Mesodermal cell (in vitro differentiated cells): ENCODE measurements at regions not wholly inside any gene's neighbourhood (a gene's known extent, or its start where the extent isn't known, plus 50 kb on each side); places are given as distances from the start of the nearest gene placed in this dataset.

Source experiments
- H3K27ac ChIP-seq: 2 replicates; pipeline ENCODE4 v1.7.0; 2013; ENCODE audit warnings: mild to moderate bottlenecking, low read depth, low read length, moderate library complexity; ENCODE audit not compliant: severe bottlenecking
- H3K36me3 ChIP-seq: 2 replicates; pipeline ENCODE4 v1.7.1; 2013; ENCODE audit warnings: mild to moderate bottlenecking, low read length, moderate library complexity; ENCODE audit not compliant: control insufficient read depth, insufficient read depth
- H3K4me1 ChIP-seq: one replicate; pipeline ENCODE4 v1.7.1; 2013; ENCODE audit warnings: mild to moderate bottlenecking, low read length; ENCODE audit not compliant: insufficient read depth, control insufficient read depth, poor library complexity, severe bottlenecking
- H3K4me3 ChIP-seq: 2 replicates; pipeline ENCODE4 v1.7.0; 2013; ENCODE audit warnings: low read length, control low read depth, mild to moderate bottlenecking; ENCODE audit not compliant: insufficient read depth, poor library complexity, severe bottlenecking; ENCODE audit errors: extremely low read depth
- H3K9me3 ChIP-seq: 2 replicates; pipeline ENCODE4 v1.7.1; 2013; ENCODE audit warnings: mild to moderate bottlenecking, low read length, moderate library complexity; ENCODE audit not compliant: control insufficient read depth
- WGBS, 2 experiments: methylation state at CpG; one replicate each; pipeline ENCODE4 v1.1.5; 2013; ENCODE audit warnings: missing lambda C conversion rate in 2 of 2; ENCODE audit not compliant: insufficient coverage in 2 of 2; 5-methylcytosine and 5-hydroxymethylcytosine counted together

DNA sequence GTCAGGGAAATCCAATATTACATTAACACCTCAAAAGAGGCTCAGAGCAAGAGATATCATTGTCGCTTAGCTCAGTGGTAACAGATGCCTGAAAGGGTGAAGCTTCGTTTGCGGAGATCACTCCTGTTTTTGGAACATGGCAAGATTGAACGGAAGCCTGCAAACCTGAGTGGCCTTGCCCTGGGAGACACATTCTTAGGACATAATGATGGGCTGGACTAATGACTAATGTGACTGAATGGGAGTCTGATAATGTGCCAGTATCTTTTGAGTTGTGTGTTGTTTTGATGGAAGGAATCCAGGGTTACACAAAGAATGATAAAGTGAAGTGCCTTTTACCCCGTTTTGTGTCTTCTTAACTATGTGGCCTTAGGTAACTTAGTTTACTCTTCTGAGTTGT, 109.3 kb upstream of the IFNG-AS1 start:
- Histone ChIP-seq H3K36me3 (no peaks in the 10 kb centered on the region), H3K4me1 (no peaks in the 10 kb centered on the region), H3K9me3 (no peaks in the 10 kb centered on the region), H3K4me3 (no peak overlapping the region), H3K27ac (no peak overlapping the region)
- WGBS, 2 experiments: 89 to 92% methylated on average over 4 of the region's 5 CpGs

DNA sequence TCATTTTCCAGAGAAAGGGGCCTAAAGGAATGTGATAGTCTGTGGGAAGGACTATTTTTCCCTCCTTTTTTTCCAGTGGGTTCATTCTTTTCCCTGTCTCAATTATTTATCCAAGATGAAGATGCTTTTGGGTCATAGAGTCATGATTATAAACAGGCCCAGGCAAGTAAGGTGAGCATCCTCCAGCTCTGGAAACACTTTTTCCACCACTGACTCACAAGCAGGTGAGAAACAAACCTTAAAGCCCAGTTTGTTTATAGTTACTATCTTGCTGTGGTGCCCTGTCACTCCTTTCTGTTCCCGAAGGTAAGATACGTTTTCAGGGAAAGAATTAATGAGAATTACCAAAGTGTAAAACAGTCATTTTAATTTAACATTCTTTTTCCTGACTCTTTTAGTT, 107.7 kb upstream of the IFNG-AS1 start:
- H3K4me1 ChIP-seq: no peaks in the 10 kb centered on the region
- no CpG with 5 or more reads among the region's 2 CpGs for WGBS, 2 experiments
- H3K27ac ChIP-seq: no peak overlapping the region
- H3K9me3 ChIP-seq: no peaks in the 10 kb centered on the region
- no peaks in the 10 kb centered on the region for H3K36me3 ChIP-seq
- no peak overlapping the region for H3K4me3 ChIP-seq

DNA sequence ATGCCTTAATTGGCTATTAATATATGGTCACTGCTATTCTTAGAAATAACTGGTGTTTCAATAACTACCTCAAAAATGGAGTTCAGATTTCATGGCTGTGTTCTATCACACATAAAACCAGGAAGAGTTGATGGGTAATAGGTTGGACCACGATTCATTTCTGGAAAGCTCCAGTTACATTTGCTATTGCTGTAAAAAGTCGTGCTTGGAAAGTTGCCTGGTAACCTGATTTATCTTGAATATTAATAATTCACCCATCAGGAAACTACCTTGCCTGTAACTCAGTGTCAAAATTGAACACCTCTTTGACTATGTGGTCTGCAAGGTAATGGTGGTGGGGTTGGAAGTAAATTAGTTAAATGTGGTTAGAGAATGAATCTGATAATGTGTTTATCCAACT, 104.7 kb upstream of the IFNG-AS1 start:
- H3K4me3 ChIP-seq: no peak overlapping the region
- H3K9me3 ChIP-seq: no peaks in the 10 kb centered on the region
- no peaks in the 10 kb centered on the region for H3K36me3 ChIP-seq
- H3K4me1 ChIP-seq: no peaks in the 10 kb centered on the region
- no CpG with 5 or more reads among the region's 2 CpGs for WGBS, 2 experiments
- no peak overlapping the region for H3K27ac ChIP-seq

DNA sequence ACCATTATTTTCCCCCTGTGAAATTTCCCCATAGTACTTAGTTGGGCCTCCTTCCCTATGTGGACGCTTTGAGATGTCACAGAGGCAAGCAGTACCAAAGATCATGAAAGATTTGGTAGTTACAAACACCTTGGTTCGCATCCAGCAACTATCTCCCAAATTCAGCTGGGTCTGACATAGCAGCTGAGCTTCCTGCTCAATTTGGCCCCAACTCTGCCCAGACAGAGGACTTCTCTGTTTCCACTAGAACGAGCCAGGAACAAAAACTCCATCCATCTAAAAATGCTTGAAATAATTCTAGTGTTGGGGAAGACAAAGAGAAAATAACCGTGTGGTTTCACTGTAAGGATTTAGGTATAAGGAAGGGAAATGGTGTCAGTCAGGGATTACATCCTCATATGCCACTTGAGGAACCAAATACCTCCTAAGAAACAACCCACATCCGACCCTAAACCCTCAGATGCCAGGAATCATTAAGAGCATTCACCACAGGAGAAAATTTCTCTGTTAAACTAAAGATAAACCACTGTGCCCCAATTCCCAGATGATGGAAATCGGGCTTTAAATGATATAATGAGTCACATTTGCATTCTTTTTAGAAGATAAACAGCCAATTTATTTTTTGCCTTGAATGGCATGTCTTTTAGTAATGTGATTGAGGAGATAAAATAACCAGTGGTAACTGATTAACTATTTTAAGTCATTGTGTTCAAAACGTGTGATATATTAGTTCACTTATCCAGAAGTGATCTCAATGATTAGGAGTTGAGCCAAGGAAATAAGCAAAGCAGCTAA, 103.7 kb upstream of the IFNG-AS1 start:
- no peak overlapping the region for H3K4me3 ChIP-seq
- H3K36me3 ChIP-seq: no peaks in the 10 kb centered on the region
- WGBS, 2 experiments: 94 to 100% methylated on average over 1 to 2 of the region's 7 CpGs
- H3K27ac ChIP-seq: no peak overlapping the region
- peaks cover under 1% of the 10 kb centered on the region for H3K4me1 ChIP-seq
- no peaks in the 10 kb centered on the region for H3K9me3 ChIP-seq

DNA sequence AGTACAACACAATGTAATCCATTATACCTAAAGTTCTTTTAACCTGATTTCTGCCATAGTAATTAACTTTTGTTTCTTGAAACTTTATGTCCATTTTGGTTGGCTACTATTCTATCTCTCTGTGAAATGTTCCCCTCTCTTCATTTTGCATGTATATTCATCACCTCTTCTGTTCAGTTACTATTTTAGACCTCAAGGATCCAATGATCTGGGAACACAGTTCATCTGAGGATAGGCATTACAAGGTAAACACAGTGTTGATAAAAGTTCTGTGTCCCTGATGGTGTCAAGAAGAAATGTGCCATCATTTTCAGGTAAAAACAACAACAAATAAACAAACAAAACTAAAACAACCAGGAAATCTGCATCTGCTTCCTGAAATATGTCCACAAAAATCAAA, 102.2 kb upstream of the IFNG-AS1 start:
- H3K4me1 ChIP-seq: peaks cover 13% of the 10 kb centered on the region
- no peak overlapping the region for H3K4me3 ChIP-seq
- H3K27ac ChIP-seq: no peak overlapping the region
- no peaks in the 10 kb centered on the region for H3K36me3 ChIP-seq
- no peaks in the 10 kb centered on the region for H3K9me3 ChIP-seq

DNA sequence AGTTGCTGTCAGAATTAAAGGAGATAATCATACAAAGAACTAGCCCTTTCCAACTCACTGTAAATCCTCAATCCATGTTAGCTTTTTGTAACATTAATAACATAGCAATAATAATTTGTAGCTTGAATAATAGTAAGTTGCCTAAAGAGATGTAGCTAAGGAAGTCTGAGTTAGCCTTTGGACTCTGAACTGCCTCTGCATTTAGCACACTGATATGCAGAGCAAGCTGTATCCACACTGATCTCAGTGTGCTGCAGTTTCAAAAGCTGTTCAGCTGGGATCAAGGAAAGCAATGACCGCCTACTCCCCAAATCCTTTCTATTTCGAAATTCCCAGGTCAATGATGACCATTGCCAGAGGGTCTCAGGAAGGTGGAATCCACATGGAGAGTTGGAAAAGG, 99.3 kb upstream of the IFNG-AS1 start:
- WGBS, 2 experiments: no CpG with 5 or more reads among the region's 2 CpGs

DNA sequence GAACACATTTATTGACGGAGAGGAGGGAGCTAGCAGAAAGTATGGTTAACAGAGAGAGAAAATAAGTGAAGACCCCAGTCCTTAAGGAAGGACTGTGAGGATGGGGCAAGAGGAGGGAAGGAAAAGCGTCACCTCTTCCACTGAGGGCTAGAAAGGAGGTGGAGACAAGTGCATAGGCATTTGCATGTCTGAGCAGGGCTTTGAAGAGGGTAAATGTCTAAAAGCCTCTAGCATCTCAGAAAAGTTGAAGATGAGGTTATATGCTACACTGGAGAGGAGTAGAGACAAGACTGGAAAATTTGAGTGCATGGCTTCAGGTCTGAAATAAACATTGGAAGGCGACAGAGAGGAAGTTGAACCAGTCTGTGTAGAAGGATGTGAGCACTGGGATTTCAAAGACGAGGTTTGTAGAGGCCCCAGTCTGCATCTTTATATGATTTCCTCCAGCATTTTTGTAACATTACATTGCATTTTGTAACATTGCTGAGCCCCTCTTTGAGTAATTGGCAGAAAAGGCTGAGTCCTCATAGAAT, 98.5 kb upstream of the IFNG-AS1 start:
- Histone ChIP-seq H3K9me3 (no peaks in the 10 kb centered on the region), H3K27ac (peak overlapping the region; percentile 58)

More for the DNA sequence above, 99.3 kb upstream of the IFNG-AS1 start:
- H3K4me1 ChIP-seq: peaks cover 16% of the 10 kb centered on the region
- H3K9me3 ChIP-seq: no peaks in the 10 kb centered on the region
- no peaks in the 10 kb centered on the region for H3K36me3 ChIP-seq
- no peak overlapping the region for H3K4me3 ChIP-seq
- H3K27ac ChIP-seq: no peak overlapping the region

DNA sequence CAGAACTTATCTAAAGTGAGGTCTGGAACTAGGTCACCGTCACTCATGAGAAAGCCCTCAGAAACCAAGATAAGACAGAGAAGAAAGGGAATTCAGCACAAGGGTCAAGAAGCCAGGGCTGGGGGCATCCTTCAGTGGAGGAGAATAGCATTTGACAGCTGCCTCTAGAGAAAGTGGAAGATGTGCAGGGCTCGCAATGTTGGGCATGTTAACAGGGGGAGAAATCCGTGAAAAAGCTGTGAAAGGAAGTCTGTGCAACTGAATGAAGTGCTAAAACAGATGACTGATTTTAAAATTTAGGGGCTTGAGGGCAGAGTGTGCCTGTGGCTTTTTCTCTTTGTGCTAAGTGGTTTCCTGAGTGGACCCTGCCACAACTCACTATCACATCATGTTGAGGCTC, 97.7 kb upstream of the IFNG-AS1 start:
- no peak overlapping the region for H3K4me3 ChIP-seq
- 40 to 41% methylated on average over 2 to 3 of the region's 3 CpGs for WGBS, 2 experiments
- no peaks in the 10 kb centered on the region for H3K9me3 ChIP-seq
- no peaks in the 10 kb centered on the region for H3K36me3 ChIP-seq
- peak overlapping the region; percentile 58 for H3K27ac ChIP-seq
- peaks cover 16% of the 10 kb centered on the region for H3K4me1 ChIP-seq

More for the DNA sequence above, 98.5 kb upstream of the IFNG-AS1 start:
- Histone ChIP-seq H3K4me3 (no peak overlapping the region), H3K36me3 (no peaks in the 10 kb centered on the region), H3K4me1 (peaks cover 16% of the 10 kb centered on the region)
- WGBS, 2 experiments: 87 to 89% methylated on average over 2 to 4 of the region's 4 CpGs

DNA sequence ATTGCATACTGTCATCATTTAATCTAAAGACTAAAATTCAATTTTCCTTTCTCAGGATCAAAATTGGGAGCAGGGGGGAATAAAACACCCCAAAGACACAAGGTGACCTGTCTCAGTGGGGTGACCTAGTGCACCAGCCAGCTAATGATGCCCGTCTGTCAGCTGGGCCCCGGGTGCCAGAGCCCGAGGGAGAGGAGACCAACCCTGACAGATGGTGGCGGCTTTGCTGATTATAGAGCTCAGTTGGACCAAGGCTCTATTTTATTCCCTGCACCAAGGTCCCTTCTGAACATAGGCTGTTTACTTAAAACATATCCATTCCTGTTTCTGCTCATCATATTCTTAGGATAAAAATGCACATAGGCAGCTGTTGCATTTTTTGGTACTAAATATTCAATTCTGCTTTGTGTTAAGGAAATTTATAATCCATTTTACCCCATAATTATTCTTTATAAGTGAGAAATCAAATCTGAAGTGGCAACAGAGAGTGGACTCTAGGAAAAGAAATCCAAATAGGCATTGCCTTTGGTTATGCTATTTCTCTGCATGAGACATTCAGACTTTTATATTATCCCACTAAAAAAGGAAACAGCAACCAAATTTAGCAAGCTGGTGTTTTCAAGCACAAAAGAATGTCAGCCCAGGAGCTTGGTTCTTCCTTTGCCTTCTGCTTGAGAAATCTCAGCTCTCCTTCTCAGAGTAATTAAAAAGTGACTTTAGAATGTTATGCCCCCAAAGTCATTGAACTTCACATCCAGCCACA, 96.8 kb upstream of the IFNG-AS1 start:
- WGBS, 2 experiments: 82 to 86% methylated on average over 4 of the region's 4 CpGs
- H3K4me3 ChIP-seq: no peak overlapping the region
- no peaks in the 10 kb centered on the region for H3K9me3 ChIP-seq
- H3K36me3 ChIP-seq: no peaks in the 10 kb centered on the region
- peak overlapping the region; percentile 58 for H3K27ac ChIP-seq
- peaks cover 16% of the 10 kb centered on the region for H3K4me1 ChIP-seq

DNA sequence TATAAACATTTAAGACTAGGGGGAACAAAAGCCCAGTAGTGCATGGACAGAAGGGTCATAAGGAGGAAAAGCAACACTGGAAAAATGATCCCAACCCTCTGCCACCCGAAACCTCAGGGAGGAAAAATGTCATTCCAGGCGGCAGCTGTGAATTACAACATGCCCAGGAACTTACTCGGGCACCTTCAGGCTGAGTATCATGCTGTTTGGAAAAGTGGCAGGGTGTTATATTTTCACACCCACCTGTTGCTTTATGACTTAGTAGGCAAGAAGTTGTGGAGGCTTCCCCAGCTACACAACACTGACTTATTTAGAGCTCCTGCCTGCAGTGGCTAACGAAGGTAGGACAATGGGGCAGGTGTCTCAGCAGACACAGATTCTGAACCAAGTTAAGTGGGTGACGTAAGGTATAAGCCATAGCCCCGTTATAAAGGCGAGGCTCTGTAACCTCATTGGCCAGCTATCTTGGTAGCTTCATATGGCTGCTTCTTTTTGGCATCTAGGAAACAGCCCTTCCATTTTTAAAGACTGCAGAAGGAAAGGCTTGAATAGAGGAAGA, 96.1 kb upstream of the IFNG-AS1 start:
- Histone ChIP-seq H3K4me3 (no peak overlapping the region), H3K9me3 (no peaks in the 10 kb centered on the region), H3K4me1 (peaks cover 16% of the 10 kb centered on the region), H3K27ac (no peak overlapping the region), H3K36me3 (no peaks in the 10 kb centered on the region)
- WGBS, 2 experiments: 90 to 91% methylated on average over 4 to 5 of the region's 7 CpGs
